Endothelial cell of umbilical vein (primary cell): ENCODE measurements at regions not wholly inside any gene's neighbourhood (a gene's known extent, or its start where the extent isn't known, plus 50 kb on each side); places are given as distances from the start of the nearest gene placed in this dataset.

Source experiments
- CTCF ChIP-seq, 2 donors: IDR thresholded peaks; 1 replicate in 1 of 2; 2 replicates in 1 of 2; pipeline ENCODE4 v1.5.1; 2011; ENCODE audit warnings: low read length in 2 of 2, mild to moderate bottlenecking in 2 of 2, moderate library complexity in 2 of 2, control low read depth in 1 of 2, inconsistent platforms in 1 of 2, low read depth in 1 of 2; ENCODE audit not compliant: insufficient read depth in 1 of 2; ENCODE audit errors: extremely low read depth in 1 of 2
- EZH2 ChIP-seq: IDR thresholded peaks from 2 replicates; pipeline ENCODE4 v1.6.1; 2012; ENCODE audit warnings: borderline replicate concordance, low read depth, mild to moderate bottlenecking, moderate library complexity, low read length, inconsistent platforms; ENCODE audit not compliant: severe bottlenecking
- FOS ChIP-seq: IDR thresholded peaks from 2 replicates; pipeline ENCODE4 v1.6.1; 2011; ENCODE audit warnings: mild to moderate bottlenecking, low read length, moderate library complexity, borderline replicate concordance; ENCODE audit not compliant: insufficient read depth
- GATA2 ChIP-seq: IDR thresholded peaks from 2 replicates; pipeline ENCODE4 v1.7.0; 2011; ENCODE audit warnings: low read depth, mild to moderate bottlenecking, moderate library complexity, mixed read lengths, low read length; ENCODE audit not compliant: insufficient read length, insufficient read depth
- JUN ChIP-seq: IDR thresholded peaks from 2 replicates; pipeline ENCODE4 v1.6.1; 2011; ENCODE audit warnings: borderline replicate concordance, low read depth; ENCODE audit not compliant: insufficient read length, insufficient read depth
- MAX ChIP-seq: IDR thresholded peaks from 2 replicates; pipeline ENCODE4 v1.6.1; 2011; ENCODE audit not compliant: insufficient read depth, insufficient read length
- MYC ChIP-seq: IDR thresholded peaks from one replicate; pipeline ENCODE4 v1.6.1; 2011; ENCODE audit warnings: mild to moderate bottlenecking, low read depth, low read length
- POLR2A ChIP-seq: IDR thresholded peaks from 2 replicates; pipeline ENCODE4 v1.6.1; 2012; ENCODE audit warnings: low read depth, mild to moderate bottlenecking, control low read depth, low read length
- POLR2AphosphoS5 ChIP-seq: IDR thresholded peaks from 2 replicates; pipeline ENCODE4 v1.6.1; 2012; ENCODE audit warnings: low read depth, mild to moderate bottlenecking, control low read depth, low read length, moderate library complexity; ENCODE audit not compliant: insufficient read depth

GRCh38 chr2:19425419-19425818 lies 67.0 kb upstream of the OSR1 start:
- TF ChIP-seq CTCF (IDR thresholded peaks at IDR 0.05; ENCODE audit: extremely low read depth in 1 of 2, insufficient read depth in 1 of 2, low read depth in 1 of 2, low read length in 2 of 2) (no peak), MYC (no peak), EZH2 (no peak), MAX (no peak), POLR2A (no peak), GATA2 (no peak), POLR2AphosphoS5 (no peak), JUN (no peak), FOS (no peak)
